ENCODE measurements at regions not wholly inside any gene's neighbourhood (a gene's known extent, or its start where the extent isn't known, plus 50 kb on each side); places are given as distances from the start of the nearest gene placed in this dataset.

GRCh38 chr15:47356297-47356696 lies 361.0 kb upstream of the SEMA6D start:
- no peak for DNase-seq
- no peaks in the 10 kb centered on the region for H3K4me1 Mint-ChIP-seq
- ATAC-seq, result no peak
- H3K4me3 Mint-ChIP-seq, result no peak overlapping the region
- H3K9me3 Mint-ChIP-seq, result no peaks in the 10 kb centered on the region
- no peaks in the 10 kb centered on the region for H3K27me3 Mint-ChIP-seq
- H3K27ac Mint-ChIP-seq, result no peak overlapping the region

- Mint-ChIP-seq H3K4me3 (no peak overlapping the region), H3K4me1 (no peaks in the 10 kb centered on the region), H3K27me3 (no peaks in the 10 kb centered on the region), H3K9me3 (no peaks in the 10 kb centered on the region), H3K27ac (no peak overlapping the region)
- DNase-seq (no peak), ATAC-seq (no peak)
Measured at GRCh38 chr15:47358876-47359275, 358.4 kb upstream of the SEMA6D start.

- H3K9me3 Mint-ChIP-seq, result no peaks in the 10 kb centered on the region
- no peak for ATAC-seq
- H3K4me1 Mint-ChIP-seq, result no peaks in the 10 kb centered on the region
- H3K4me3 Mint-ChIP-seq, result no peak overlapping the region
- DNase-seq, result no peak
- no peaks in the 10 kb centered on the region for H3K27me3 Mint-ChIP-seq
- no peak overlapping the region for H3K27ac Mint-ChIP-seq
Measured at GRCh38 chr15:47360305-47360704, 357.0 kb upstream of the SEMA6D start.

GRCh38 chr15:47362118-47362905 lies 355.0 kb upstream of the SEMA6D start:
- Mint-ChIP-seq H3K4me1 (no peaks in the 10 kb centered on the region), H3K9me3 (peaks cover 0 to 6% of the 10 kb centered on the region in 2 donors), H3K27ac (no peak overlapping the region), H3K27me3 (no peaks in the 10 kb centered on the region), H3K4me3 (no peak overlapping the region)
- ATAC-seq, result no peak
- no peak for DNase-seq

GRCh38 chr15:47363653-47364052 lies 353.7 kb upstream of the SEMA6D start:
- Mint-ChIP-seq H3K4me3 (no peak overlapping the region), H3K27me3 (no peaks in the 10 kb centered on the region), H3K27ac (peak overlapping the region in 1 of 2 donors; percentile 89), H3K4me1 (no peaks in the 10 kb centered on the region), H3K9me3 (peaks cover 0 to 6% of the 10 kb centered on the region in 2 donors)
- no peak for DNase-seq
- ATAC-seq, result no peak

- DNase-seq (no peak), ATAC-seq (no peak)
- Mint-ChIP-seq H3K9me3 (peaks cover 0 to 6% of the 10 kb centered on the region in 2 donors), H3K27me3 (no peaks in the 10 kb centered on the region), H3K4me1 (no peaks in the 10 kb centered on the region), H3K27ac (no peak overlapping the region), H3K4me3 (no peak overlapping the region)
Measured at GRCh38 chr15:47364230-47365141, 352.8 kb upstream of the SEMA6D start.

- H3K27me3 Mint-ChIP-seq, result no peaks in the 10 kb centered on the region
- ATAC-seq (no peak), DNase-seq (no peak)
- H3K4me3 Mint-ChIP-seq, result no peak overlapping the region
- no peak overlapping the region for H3K27ac Mint-ChIP-seq
- no peaks in the 10 kb centered on the region for H3K4me1 Mint-ChIP-seq
- peaks cover 0 to 6% of the 10 kb centered on the region in 2 donors for H3K9me3 Mint-ChIP-seq
Measured at GRCh38 chr15:47366884-47367283, 350.4 kb upstream of the SEMA6D start.

GRCh38 chr15:47367726-47368390 lies 349.4 kb upstream of the SEMA6D start:
- no peaks in the 10 kb centered on the region for H3K27me3 Mint-ChIP-seq
- H3K4me1 Mint-ChIP-seq, result no peaks in the 10 kb centered on the region

GRCh38 chr15:47371939-47372338 lies 345.4 kb upstream of the SEMA6D start:
- no peaks in the 10 kb centered on the region for H3K9me3 Mint-ChIP-seq
- DNase-seq (no peak), ATAC-seq (no peak)
- H3K4me3 Mint-ChIP-seq, result no peak overlapping the region
- H3K4me1 Mint-ChIP-seq, result no peaks in the 10 kb centered on the region
- H3K27ac Mint-ChIP-seq, result no peak overlapping the region
- peaks cover 7% of the 10 kb centered on the region for H3K27me3 Mint-ChIP-seq

More at GRCh38 chr15:47367726-47368390, 349.4 kb upstream of the SEMA6D start:
- Mint-ChIP-seq H3K27ac (no peak overlapping the region), H3K4me3 (no peak overlapping the region), H3K9me3 (peaks cover 0 to 6% of the 10 kb centered on the region in 2 donors)
- ATAC-seq, result no peak
- no peak for DNase-seq

- Mint-ChIP-seq H3K4me1 (no peaks in the 10 kb centered on the region), H3K27me3 (peaks cover 16% of the 10 kb centered on the region), H3K9me3 (peaks cover 0 to 3% of the 10 kb centered on the region in 2 donors), H3K4me3 (no peak overlapping the region), H3K27ac (no peak overlapping the region)
- DNase-seq (no peak), ATAC-seq (no peak)
Measured at GRCh38 chr15:47374222-47374621, 343.1 kb upstream of the SEMA6D start.

- Mint-ChIP-seq H3K27ac (no peak overlapping the region), H3K9me3 (peaks cover 0 to 3% of the 10 kb centered on the region in 2 donors), H3K4me1 (no peaks in the 10 kb centered on the region), H3K4me3 (no peak overlapping the region), H3K27me3 (peaks cover 16% of the 10 kb centered on the region)
- DNase-seq (no peak), ATAC-seq (no peak)
Measured at GRCh38 chr15:47376190-47376589, 341.1 kb upstream of the SEMA6D start.

GRCh38 chr15:47377465-47377864 lies 339.8 kb upstream of the SEMA6D start:
- DNase-seq, result no peak
- Mint-ChIP-seq H3K27me3 (peaks cover 16% of the 10 kb centered on the region), H3K4me1 (no peaks in the 10 kb centered on the region), H3K27ac (no peak overlapping the region), H3K9me3 (peaks cover 0 to 3% of the 10 kb centered on the region in 2 donors), H3K4me3 (no peak overlapping the region)
- no peak for ATAC-seq

- H3K4me1 Mint-ChIP-seq, result no peaks in the 10 kb centered on the region
- no peak for ATAC-seq
- H3K27ac Mint-ChIP-seq, result no peak overlapping the region
- peaks cover 0 to 3% of the 10 kb centered on the region in 2 donors for H3K9me3 Mint-ChIP-seq
- no peak for DNase-seq
- no peak overlapping the region for H3K4me3 Mint-ChIP-seq
- H3K27me3 Mint-ChIP-seq, result peaks cover 16% of the 10 kb centered on the region
Measured at GRCh38 chr15:47378527-47378926, 338.8 kb upstream of the SEMA6D start.

GRCh38 chr15:47383102-47383501 lies 334.2 kb upstream of the SEMA6D start:
- H3K9me3 Mint-ChIP-seq, result no peaks in the 10 kb centered on the region
- no peak overlapping the region for H3K4me3 Mint-ChIP-seq
- H3K4me1 Mint-ChIP-seq, result no peaks in the 10 kb centered on the region
- ATAC-seq (no peak), DNase-seq (no peak)
- H3K27ac Mint-ChIP-seq, result no peak overlapping the region
- no peaks in the 10 kb centered on the region for H3K27me3 Mint-ChIP-seq

- H3K9me3 Mint-ChIP-seq, result no peaks in the 10 kb centered on the region
- DNase-seq (no peak), ATAC-seq (no peak)
- no peaks in the 10 kb centered on the region for H3K4me1 Mint-ChIP-seq
- H3K4me3 Mint-ChIP-seq, result no peak overlapping the region
- no peaks in the 10 kb centered on the region for H3K27me3 Mint-ChIP-seq
- H3K27ac Mint-ChIP-seq, result no peak overlapping the region
Measured at GRCh38 chr15:47383801-47384200, 333.5 kb upstream of the SEMA6D start.

All from stimulated activated naive CD8-positive, alpha-beta T cell treated with anti-CD3 and anti-CD28 coated beads, Interleukin-15, amount 100 ng/mL, for 72 hours (primary cell).